Hypothalamus (tissue), 51 donors: ENCODE measurements at regions not wholly inside any gene's neighbourhood (a gene's known extent, or its start where the extent isn't known, plus 50 kb on each side); places are given as distances from the start of the nearest gene placed in this dataset.
A peak's percentile ranks its signal among the peaks of the same experiment; 100 is the strongest.

Source experiments
- DNase-seq, 51 donors: peaks; one replicate each; lab custom pipeline; 2025; lab: John Stamatoyannopoulos, UW

DNA sequence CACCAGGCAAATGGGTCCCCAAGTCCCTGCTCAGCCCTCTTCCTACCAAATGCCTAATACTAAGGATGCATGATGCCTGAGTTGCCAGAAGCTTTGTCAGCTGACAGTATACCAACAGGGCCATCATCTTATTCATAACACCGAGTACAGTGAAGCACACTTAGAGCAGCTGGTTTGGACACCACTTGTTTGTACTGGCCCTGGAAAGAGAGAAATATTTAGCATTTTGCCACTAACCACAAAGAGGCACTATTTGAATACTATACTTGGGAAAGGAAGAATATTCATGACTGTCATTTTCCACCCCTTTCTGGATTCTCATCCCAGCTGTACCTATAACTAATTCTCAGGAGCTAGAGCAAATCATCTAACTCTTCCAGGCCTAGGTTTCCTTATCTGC, 364.4 kb upstream of the KIF2A start:
- DNase-seq, result no peak

- no peak for DNase-seq
Observed at GRCh38 chr5:61942462-61943049, 363.4 kb upstream of the KIF2A start.

GRCh38 chr5:61943713-61944112, 362.3 kb upstream of the KIF2A start:
- no peak for DNase-seq

DNA sequence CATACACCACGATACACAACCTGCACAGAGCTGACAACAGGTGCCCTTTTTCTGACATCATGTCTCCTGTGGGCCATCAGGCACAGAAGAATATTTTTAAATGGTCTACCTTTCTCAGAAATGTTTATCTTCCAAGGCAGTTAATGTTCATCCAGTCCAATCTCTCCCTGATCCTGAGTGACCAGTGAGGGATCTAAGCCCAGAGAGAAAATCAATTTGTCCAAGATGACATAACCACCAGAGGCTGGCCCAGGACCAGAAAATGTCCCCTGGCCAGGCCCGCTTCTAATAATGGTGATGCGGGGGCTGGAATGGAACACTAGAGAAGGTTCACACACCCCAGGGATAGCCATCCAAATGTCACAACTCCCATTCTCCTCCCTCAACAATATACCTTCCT, 357.9 kb upstream of the KIF2A start:
- DNase-seq, result no peak

GRCh38 chr5:61949054-61949678, 356.8 kb upstream of the KIF2A start:
- peak in 42 of 51 donors; percentile 5 to 87 (median 45) for DNase-seq

GRCh38 chr5:61949679-61950435, 356.1 kb upstream of the KIF2A start:
- no peak for DNase-seq

DNA sequence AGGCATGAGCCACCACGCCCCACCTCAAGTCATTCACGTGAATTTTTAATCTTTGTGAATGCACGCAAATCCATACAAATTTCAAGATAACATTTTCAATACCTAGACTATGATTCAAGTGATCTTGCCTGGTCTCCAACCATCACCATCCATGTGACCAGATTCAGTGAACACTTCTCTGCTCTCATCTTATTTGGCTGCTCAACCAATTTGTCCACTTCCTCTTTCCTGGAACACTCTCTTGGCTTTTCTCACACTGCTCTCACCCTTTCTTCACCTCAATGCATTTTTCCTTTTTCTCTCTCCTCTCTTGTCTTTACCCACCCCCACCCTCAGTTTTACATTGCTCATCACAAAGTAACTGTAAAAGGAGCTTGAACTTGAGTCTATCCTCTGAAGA, 354.7 kb upstream of the KIF2A start:
- DNase-seq, result no peak

DNA sequence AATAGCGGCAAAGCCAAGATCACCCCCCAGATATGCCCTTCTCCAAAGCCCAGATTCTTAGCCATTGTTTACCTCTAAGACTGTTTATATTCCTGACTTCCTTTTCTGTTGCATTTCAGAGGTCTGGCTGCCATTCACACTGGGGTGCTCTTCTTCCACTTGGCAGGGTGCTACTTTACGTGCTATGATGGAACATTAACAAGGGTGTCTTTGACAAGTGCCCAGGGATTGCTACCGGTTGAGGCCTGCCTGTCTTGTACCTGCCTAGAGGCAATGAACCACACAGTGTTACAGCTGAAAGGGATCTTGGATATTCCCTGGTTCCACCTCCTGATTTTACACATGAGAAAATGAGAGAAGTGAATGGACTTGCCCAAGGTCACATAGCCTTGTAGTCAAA, 352.1 kb upstream of the KIF2A start:
- no peak for DNase-seq

DNA sequence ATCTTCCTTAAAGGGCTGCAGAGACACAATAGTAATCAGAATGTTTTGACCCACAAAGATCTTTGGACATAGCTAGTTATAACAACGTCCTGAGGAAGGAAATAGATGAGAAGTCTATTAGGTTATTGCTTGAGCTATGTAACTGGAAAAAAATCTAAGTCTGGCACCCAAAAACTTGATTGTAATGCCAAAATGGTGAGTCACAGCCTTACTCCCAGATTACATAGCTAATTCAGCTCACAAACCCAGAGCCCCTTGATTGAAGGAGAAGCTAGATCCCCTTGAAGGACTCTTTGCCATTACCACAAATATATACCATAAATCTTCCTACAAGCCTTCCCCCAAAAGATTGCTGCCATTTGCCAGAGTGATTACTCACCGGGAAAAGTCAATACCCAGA, 341.8 kb upstream of the KIF2A start:
- DNase-seq, result no peak

GRCh38 chr5:61965069-61965468, 340.9 kb upstream of the KIF2A start:
- no peak for DNase-seq

DNA sequence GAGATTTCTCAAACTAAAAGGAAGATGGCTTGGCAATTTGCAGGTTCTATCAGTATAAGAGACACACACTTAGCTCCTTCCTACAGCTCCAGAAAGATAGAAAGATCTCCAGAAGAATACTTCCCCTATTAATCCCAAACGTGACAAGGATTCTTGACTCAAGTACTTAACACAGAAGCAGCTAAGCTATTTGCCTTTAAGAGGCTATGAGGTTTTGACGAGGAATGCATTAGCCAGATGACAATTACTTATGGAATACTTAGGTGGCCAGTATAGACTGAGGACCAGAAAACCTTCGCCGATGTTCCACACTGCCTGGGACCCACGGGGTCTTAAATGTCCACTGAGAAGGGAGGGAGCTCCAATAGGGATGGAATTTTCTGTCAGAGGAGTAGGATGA, 340.5 kb upstream of the KIF2A start:
- DNase-seq, result no peak

DNA sequence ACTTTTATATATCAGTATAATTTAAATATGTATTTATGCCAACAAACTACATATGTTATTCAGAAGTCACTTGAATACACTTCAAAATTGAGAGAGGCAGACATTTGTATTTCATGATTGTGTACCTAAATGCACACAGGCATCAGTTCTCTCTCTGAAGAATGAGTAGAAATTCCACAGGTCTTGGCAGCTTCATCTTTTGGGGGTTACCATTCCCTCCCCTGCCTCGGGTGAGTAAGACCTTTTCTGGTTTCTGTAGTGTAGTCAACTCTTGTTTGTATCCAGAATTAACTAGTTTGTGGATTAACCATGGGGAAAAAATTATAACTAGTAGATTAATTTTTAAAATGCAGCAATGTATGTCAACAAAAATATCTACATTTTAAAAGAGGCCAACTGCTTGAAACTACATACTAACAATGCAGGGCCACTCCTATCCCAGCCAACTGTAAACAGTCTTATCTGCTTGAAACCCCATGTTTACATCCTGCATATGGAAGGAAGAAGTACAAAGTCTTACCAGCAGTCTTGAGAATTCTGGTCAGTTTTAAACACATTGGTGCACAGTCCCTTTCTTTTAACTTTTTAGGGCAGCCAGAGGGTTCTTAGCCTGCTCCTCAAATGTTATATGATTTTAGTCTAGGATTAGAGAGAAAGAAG, 339.6 kb upstream of the KIF2A start:
- DNase-seq, result no peak

DNA sequence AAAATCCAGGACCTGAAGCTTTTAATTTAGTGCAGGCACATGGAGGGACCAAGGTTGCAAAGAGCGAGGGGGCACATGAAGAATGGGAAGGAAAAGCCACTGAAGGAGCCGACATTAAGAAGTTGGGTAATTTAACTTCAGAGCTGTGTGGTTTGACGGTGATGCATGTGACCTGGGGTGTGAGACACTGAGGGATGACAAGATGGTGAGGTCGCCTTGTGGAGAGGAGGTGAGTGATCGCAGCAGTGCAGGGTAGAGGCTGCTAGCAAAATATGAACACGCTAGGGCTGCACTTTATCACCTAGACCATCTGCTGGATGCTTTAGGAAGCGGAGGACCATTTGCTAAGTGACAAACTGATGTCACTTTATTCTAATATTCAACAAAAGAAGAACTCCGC, 339.0 kb upstream of the KIF2A start:
- no peak for DNase-seq

- DNase-seq, result no peak
Observed at GRCh38 chr5:61967681-61968080, 338.3 kb upstream of the KIF2A start.

DNA sequence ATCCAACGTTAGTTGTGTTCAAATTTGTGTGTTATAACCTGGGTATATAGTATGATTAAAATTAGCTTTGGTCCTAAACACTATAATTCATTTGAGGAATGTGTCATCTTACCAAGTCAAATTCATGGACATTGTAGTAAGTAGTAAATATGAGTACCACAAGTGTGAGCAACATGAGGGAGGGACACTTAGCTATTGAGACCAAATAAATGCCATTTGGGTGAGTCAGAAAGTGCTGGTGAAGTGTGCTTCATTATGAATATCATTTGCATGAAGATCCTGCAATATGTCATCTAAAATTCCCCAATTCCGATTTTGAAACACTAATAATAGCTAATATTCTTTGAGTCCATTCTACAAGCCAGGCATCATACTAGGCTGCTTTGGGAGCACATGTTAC, 336.7 kb upstream of the KIF2A start:
- DNase-seq, result no peak

- DNase-seq, result no peak
Observed at GRCh38 chr5:61969755-61970154, 336.3 kb upstream of the KIF2A start.

GRCh38 chr5:61970218-61970617, 335.8 kb upstream of the KIF2A start:
- no peak for DNase-seq

- no peak for DNase-seq
Observed at GRCh38 chr5:61974680-61975079, 331.3 kb upstream of the KIF2A start.

DNA sequence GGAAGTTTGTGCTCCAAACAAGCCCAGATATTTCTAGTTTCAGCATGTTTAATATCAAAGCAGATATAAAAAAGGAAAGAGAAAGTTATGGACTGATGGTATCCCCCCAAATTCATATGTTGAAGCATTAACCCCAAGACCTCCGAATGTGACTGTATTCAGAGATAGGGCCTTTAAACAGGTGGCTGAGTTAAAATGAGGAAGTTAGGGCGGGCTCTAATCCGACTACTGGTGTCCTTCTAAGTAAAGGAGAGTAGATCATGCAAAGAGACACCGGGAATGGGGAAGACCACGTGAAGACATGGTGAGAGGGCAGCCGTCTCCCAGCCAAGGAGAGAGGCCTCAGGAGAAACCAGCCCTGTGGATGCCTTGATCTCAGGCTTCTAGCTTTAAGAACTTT, 324.1 kb upstream of the KIF2A start:
- no peak for DNase-seq

DNA sequence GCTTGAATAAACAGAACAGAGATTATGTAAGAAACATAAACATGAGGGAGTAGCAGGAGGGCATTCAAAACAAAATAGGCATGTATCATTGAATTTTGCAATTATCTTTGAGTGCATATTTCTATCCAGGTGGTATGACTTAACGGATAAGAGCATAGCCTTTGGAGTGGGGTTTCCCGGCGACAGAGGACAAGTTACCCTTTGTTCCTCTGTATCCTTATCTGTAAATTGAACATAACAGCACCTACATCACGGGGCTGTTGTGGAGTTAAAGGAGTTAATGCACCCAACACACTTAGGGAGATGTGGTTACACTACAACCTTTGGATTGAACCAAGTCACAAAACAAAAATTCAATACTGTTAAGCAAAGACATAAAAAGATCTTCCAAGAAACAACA, 314.6 kb upstream of the KIF2A start:
- no peak for DNase-seq

- no peak for DNase-seq
Observed at GRCh38 chr5:61991866-61992265, 314.1 kb upstream of the KIF2A start.
